SK-N-SH (cell line): ENCODE measurements at regions not wholly inside any gene's neighbourhood (a gene's known extent, or its start where the extent isn't known, plus 50 kb on each side); places are given as distances from the start of the nearest gene placed in this dataset.

ENCODE experiments used
- CTCF ChIA-PET: fragments of 300-600, 350-600 bp; formaldehyde crosslinking; extraction: SDS; loops from one replicate; lab custom pipeline; 2021; lab: Yijun Ruan, JAX
- POLR2A ChIA-PET: fragments of 350-600 bp; sonication (Branson Sonifier 250); formaldehyde crosslinking; extraction: SDS; loops from one replicate; lab custom pipeline; 2020; ENCODE audit warnings: antibody characterized with exemption, inconsistent platforms; lab: Yijun Ruan, JAX
- DNase-seq: peaks from one replicate; pipeline ENCODE4 v3.0.0; 2012
- H2AFZ ChIP-seq: fragments of 200-600 bp; sonication (generic); 2 replicates; pipeline ENCODE4 v1.8.1; 2016; ENCODE audit warnings: antibody characterized with exemption, mild to moderate bottlenecking, low read depth
- H3F3A ChIP-seq: fragments of 200-600 bp; sonication (generic); replicated peaks from 2 replicates; pipeline ENCODE3; 2016; ENCODE audit warnings: antibody characterized with exemption, mild to moderate bottlenecking; ENCODE audit not compliant: insufficient read depth
- H3K27ac ChIP-seq, 2 experiments: fragments of 200-500 bp in 1 of 2; fragments of 200-600 bp in 1 of 2; sonication (Bioruptor generic) in 1 of 2; sonication (generic), shearing (Covaris generic) in 1 of 2; 2 replicates each; pipeline versions ENCODE4 v1.5.1 to v1.6.1; 2014 to 2016; ENCODE audit warnings: low read depth in 2 of 2, inconsistent platforms in 1 of 2, low read length in 1 of 2, mild to moderate bottlenecking in 1 of 2, mixed read lengths in 1 of 2
- H3K27me3 ChIP-seq: fragments of 200-600 bp; sonication (generic), shearing (Covaris generic); 2 replicates; pipeline ENCODE4 v1.6.1; 2016; ENCODE audit warnings: mixed run types; ENCODE audit not compliant: insufficient read depth
- H3K36me3 ChIP-seq, 2 experiments: fragments of 200-500 bp in 1 of 2; fragments of 200-600 bp in 1 of 2; sonication (Bioruptor generic) in 1 of 2; sonication (generic) in 1 of 2; replicated peaks in 1 of 2; 2 replicates each; pipeline versions ENCODE3 to v1.5.1; 2014 to 2016; ENCODE audit warnings: low read length in 1 of 2, mild to moderate bottlenecking in 1 of 2; ENCODE audit not compliant: insufficient read depth in 2 of 2, control insufficient read depth in 1 of 2
- H3K4me1 ChIP-seq, 2 experiments: fragments of 200-500 bp in 1 of 2; fragments of 200-600 bp in 1 of 2; sonication (Bioruptor generic) in 1 of 2; sonication (generic), shearing (Covaris generic) in 1 of 2; 2 replicates each; pipeline versions ENCODE4 v1.5.1 to v1.6.1; 2014 to 2016; ENCODE audit warnings: low read depth in 1 of 2, low read length in 1 of 2, mixed run types in 1 of 2; ENCODE audit not compliant: insufficient read depth in 2 of 2, control insufficient read depth in 1 of 2
- H3K4me2 ChIP-seq: fragments of 200-600 bp; sonication (generic), shearing (Covaris generic); 2 replicates; pipeline ENCODE4 v1.6.1; 2017; ENCODE audit warnings: mixed run types
- H3K4me3 ChIP-seq, 2 experiments: fragments of 200-500 bp in 1 of 2; fragments of 200-600 bp in 1 of 2; sonication (Bioruptor generic) in 1 of 2; sonication (generic), shearing (Covaris generic) in 1 of 2; 2 replicates each; pipeline versions ENCODE4 v1.5.1 to v1.8.1; 2014 to 2016; ENCODE audit warnings: low read depth in 2 of 2, inconsistent platforms in 1 of 2, low read length in 1 of 2, mild to moderate bottlenecking in 1 of 2, mixed read lengths in 1 of 2, moderate library complexity in 1 of 2
- H3K79me2 ChIP-seq: fragments of 200-600 bp; sonication (generic); 2 replicates; pipeline ENCODE4 v1.8.1; 2017; ENCODE audit warnings: mild to moderate bottlenecking; ENCODE audit not compliant: insufficient read depth
- H3K9ac ChIP-seq: fragments of 200-600 bp; sonication (generic); 2 replicates; pipeline ENCODE4 v1.6.1; 2017; ENCODE audit warnings: mixed run types
- H3K9me2 ChIP-seq: fragments of 200-600 bp; sonication (generic); 2 replicates; pipeline ENCODE4 v1.6.1; 2017; ENCODE audit warnings: mixed run types
- H3K9me3 ChIP-seq: fragments of 200-600 bp; sonication (generic); 2 replicates; pipeline ENCODE4 v1.6.1; 2017; ENCODE audit warnings: mixed run types, mild to moderate bottlenecking, moderate library complexity
- H4K20me1 ChIP-seq: fragments of 200-600 bp; sonication (generic); 2 replicates; pipeline ENCODE4 v1.6.1; 2017; ENCODE audit warnings: mild to moderate bottlenecking, mixed run types; ENCODE audit not compliant: insufficient read depth
- EP300 ChIP-seq, 2 experiments: IDR thresholded peaks; 2 replicates each; pipeline versions ENCODE4 v1.4.0 to v1.6.1; 2012; ENCODE audit warnings: borderline replicate concordance in 1 of 2, low read depth in 1 of 2, low read length in 1 of 2
- FOSL2 ChIP-seq: IDR thresholded peaks from 2 replicates; pipeline ENCODE4 v1.4.0; 2012; ENCODE audit warnings: low read depth, mild to moderate bottlenecking, moderate library complexity, borderline replicate concordance
- GABPA ChIP-seq: IDR thresholded peaks from 2 replicates; pipeline ENCODE4 v1.4.0; 2012; ENCODE audit warnings: low read depth, mild to moderate bottlenecking
- GATA2 ChIP-seq: sonication (generic); formaldehyde crosslinking; IDR thresholded peaks from 2 replicates; pipeline ENCODE4 v1.5.0; 2020; ENCODE audit warnings: mild to moderate bottlenecking, missing genetic modification reagents
- JUND ChIP-seq: IDR thresholded peaks from 2 replicates; pipeline ENCODE4 v1.4.0; 2012
- MXI1 ChIP-seq: IDR thresholded peaks from 2 replicates; pipeline ENCODE4 v1.6.1; 2012; ENCODE audit warnings: mild to moderate bottlenecking, low read depth, low read length, improper control_type of control experiment
- NRF1 ChIP-seq: IDR thresholded peaks from 2 replicates; pipeline ENCODE4 v1.6.1; 2012; ENCODE audit warnings: low read depth, mild to moderate bottlenecking, low read length
- RCOR1 ChIP-seq: fragments of 150-350 bp; IDR thresholded peaks from 2 replicates; pipeline ENCODE4 v1.6.1; 2017; ENCODE audit warnings: antibody characterized with exemption, low read length
- RFX5 ChIP-seq: IDR thresholded peaks from 2 replicates; pipeline ENCODE4 v1.6.1; 2012; ENCODE audit warnings: mild to moderate bottlenecking, improper control_type of control experiment, low read length
- RXRA ChIP-seq: IDR thresholded peaks from 2 replicates; pipeline ENCODE4 v1.4.0; 2012; ENCODE audit warnings: low read depth, mild to moderate bottlenecking, borderline replicate concordance
- SIN3A ChIP-seq: IDR thresholded peaks from 2 replicates; pipeline ENCODE4 v1.6.1; 2012; ENCODE audit warnings: low read depth, mild to moderate bottlenecking, low read length, moderate library complexity, borderline replicate concordance
- SMC3 ChIP-seq: IDR thresholded peaks from 2 replicates; pipeline ENCODE4 v1.6.1; 2012; ENCODE audit warnings: low read depth, low read length, improper control_type of control experiment
- TAF1 ChIP-seq: IDR thresholded peaks from 2 replicates; pipeline ENCODE4 v1.6.1; 2012; ENCODE audit warnings: low read depth, mild to moderate bottlenecking, low read length, moderate library complexity, borderline replicate concordance
- TCF12 ChIP-seq: IDR thresholded peaks from 2 replicates; pipeline ENCODE4 v1.4.0; 2012
- TEAD4 ChIP-seq: IDR thresholded peaks from 2 replicates; pipeline ENCODE4 v1.4.0; 2012; ENCODE audit warnings: mild to moderate bottlenecking, borderline replicate concordance; ENCODE audit not compliant: insufficient read depth
- YY1 ChIP-seq: IDR thresholded peaks from 2 replicates; pipeline ENCODE4 v1.4.0; 2012; ENCODE audit warnings: low read depth, mild to moderate bottlenecking
- WGBS: methylation state at CpG from one replicate; pipeline ENCODE4 v1.1.6; 2017; ENCODE audit warnings: low lambda C conversion rate; 5-methylcytosine and 5-hydroxymethylcytosine counted together
- TF ChIP-seq, protein P1 (sequence below): fragments of 150-350 bp; IDR thresholded peaks from 2 replicates; pipeline ENCODE4 v1.6.1; 2017; ENCODE audit warnings: antibody characterized with exemption, low read length, low read depth, borderline replicate concordance
- TF ChIP-seq, protein P2 (sequence below): fragments of 150-350 bp; IDR thresholded peaks from 2 replicates; pipeline ENCODE4 v1.6.1; 2016; ENCODE audit warnings: mild to moderate bottlenecking, low read depth, low read length
- TF ChIP-seq, protein P3 (sequence below): IDR thresholded peaks from 2 replicates; pipeline ENCODE4; 2012
- TF ChIP-seq, protein P4 (sequence below): IDR thresholded peaks from 2 replicates; pipeline ENCODE4 v1.6.1; 2012; ENCODE audit warnings: mild to moderate bottlenecking, low read depth, low read length, moderate library complexity

DNA sequence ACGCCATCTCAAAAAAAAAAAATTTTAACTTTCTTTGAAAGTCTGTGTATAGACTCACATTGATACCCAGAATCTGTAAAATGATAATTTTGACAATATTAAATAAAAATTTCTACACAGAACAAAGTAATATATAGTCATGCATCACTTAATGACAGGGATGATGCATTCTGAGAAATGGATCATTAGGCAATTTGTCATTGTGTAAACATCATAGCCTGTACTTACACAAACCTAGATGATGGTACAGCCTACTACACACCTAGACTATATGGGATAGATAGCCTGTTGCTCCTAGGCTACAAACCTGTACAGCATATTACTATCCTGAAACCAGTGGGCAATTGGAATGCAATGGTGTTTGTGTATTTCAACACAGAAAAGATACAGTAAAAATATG, 107.7 kb downstream of the BLTP1 start:
- DNase-seq, result no peak
- TF ChIP-seq RCOR1, result no peak
- no peak for TF ChIP-seq YY1
- no peak for TF ChIP-seq SIN3A
- TF ChIP-seq EP300 (IDR thresholded peaks at IDR 0.05; ENCODE audit: borderline replicate concordance in 1 of 2, low read depth in 1 of 2, low read length in 1 of 2), result no peak
- TF ChIP-seq, protein P1, sequence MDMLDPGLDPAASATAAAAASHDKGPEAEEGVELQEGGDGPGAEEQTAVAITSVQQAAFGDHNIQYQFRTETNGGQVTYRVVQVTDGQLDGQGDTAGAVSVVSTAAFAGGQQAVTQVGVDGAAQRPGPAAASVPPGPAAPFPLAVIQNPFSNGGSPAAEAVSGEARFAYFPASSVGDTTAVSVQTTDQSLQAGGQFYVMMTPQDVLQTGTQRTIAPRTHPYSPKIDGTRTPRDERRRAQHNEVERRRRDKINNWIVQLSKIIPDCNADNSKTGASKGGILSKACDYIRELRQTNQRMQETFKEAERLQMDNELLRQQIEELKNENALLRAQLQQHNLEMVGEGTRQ, result no peak
- no peak for TF ChIP-seq GABPA
- TF ChIP-seq MXI1, result no peak
- TF ChIP-seq, protein P2, sequence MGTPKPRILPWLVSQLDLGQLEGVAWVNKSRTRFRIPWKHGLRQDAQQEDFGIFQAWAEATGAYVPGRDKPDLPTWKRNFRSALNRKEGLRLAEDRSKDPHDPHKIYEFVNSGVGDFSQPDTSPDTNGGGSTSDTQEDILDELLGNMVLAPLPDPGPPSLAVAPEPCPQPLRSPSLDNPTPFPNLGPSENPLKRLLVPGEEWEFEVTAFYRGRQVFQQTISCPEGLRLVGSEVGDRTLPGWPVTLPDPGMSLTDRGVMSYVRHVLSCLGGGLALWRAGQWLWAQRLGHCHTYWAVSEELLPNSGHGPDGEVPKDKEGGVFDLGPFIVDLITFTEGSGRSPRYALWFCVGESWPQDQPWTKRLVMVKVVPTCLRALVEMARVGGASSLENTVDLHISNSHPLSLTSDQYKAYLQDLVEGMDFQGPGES, result no peak
- TF ChIP-seq RXRA, result no peak
- no peak for TF ChIP-seq NRF1
- TF ChIP-seq, protein P3, sequence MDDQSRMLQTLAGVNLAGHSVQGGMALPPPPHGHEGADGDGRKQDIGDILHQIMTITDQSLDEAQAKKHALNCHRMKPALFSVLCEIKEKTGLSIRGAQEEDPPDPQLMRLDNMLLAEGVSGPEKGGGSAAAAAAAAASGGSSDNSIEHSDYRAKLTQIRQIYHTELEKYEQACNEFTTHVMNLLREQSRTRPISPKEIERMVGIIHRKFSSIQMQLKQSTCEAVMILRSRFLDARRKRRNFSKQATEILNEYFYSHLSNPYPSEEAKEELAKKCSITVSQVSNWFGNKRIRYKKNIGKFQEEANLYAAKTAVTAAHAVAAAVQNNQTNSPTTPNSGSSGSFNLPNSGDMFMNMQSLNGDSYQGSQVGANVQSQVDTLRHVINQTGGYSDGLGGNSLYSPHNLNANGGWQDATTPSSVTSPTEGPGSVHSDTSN, result no peak
- no peak for TF ChIP-seq TEAD4
- TF ChIP-seq JUND, result no peak
- TF ChIP-seq FOSL2, result no peak
- TF ChIP-seq RFX5, result no peak
- TF ChIP-seq, protein P4, sequence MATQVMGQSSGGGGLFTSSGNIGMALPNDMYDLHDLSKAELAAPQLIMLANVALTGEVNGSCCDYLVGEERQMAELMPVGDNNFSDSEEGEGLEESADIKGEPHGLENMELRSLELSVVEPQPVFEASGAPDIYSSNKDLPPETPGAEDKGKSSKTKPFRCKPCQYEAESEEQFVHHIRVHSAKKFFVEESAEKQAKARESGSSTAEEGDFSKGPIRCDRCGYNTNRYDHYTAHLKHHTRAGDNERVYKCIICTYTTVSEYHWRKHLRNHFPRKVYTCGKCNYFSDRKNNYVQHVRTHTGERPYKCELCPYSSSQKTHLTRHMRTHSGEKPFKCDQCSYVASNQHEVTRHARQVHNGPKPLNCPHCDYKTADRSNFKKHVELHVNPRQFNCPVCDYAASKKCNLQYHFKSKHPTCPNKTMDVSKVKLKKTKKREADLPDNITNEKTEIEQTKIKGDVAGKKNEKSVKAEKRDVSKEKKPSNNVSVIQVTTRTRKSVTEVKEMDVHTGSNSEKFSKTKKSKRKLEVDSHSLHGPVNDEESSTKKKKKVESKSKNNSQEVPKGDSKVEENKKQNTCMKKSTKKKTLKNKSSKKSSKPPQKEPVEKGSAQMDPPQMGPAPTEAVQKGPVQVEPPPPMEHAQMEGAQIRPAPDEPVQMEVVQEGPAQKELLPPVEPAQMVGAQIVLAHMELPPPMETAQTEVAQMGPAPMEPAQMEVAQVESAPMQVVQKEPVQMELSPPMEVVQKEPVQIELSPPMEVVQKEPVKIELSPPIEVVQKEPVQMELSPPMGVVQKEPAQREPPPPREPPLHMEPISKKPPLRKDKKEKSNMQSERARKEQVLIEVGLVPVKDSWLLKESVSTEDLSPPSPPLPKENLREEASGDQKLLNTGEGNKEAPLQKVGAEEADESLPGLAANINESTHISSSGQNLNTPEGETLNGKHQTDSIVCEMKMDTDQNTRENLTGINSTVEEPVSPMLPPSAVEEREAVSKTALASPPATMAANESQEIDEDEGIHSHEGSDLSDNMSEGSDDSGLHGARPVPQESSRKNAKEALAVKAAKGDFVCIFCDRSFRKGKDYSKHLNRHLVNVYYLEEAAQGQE, result no peak
- TF ChIP-seq SMC3, result no peak
- TF ChIP-seq TCF12, result no peak
- no peak for TF ChIP-seq TAF1
- TF ChIP-seq GATA2 (CRISPR knock-in tag), result no peak
- Histone ChIP-seq H3K4me1 (no peaks in the 10 kb centered on the region; a peak in 1 of 4 replicates), H4K20me1 (no peaks in the 10 kb centered on the region), H3K9ac (no peak overlapping the region), H3K36me3 (peaks cover 59 to 70% of the 10 kb centered on the region in 2 experiments), H3K27me3 (no peaks in the 10 kb centered on the region), H3K9me3 (no peaks in the 10 kb centered on the region), H3K4me2 (no peak overlapping the region), H3K79me2 (no peaks in the 10 kb centered on the region), H3K27ac (no peak overlapping the region), H3K4me3 (no peak overlapping the region), H3F3A (no peaks in the 10 kb centered on the region), H2AFZ (no peak overlapping the region), H3K9me2 (no peaks in the 10 kb centered on the region)
- ChIA-PET CTCF (no interaction called here), POLR2A (no interaction called here)
- WGBS, result 88% methylated on average over 1 of the region's 1 CpG
